SIG-M5 treated with dmso at 0.1 percent for 504 hours (cell line): ENCODE measurements at regions not wholly inside any gene's neighbourhood (a gene's known extent, or its start where the extent isn't known, plus 50 kb on each side); places are given as distances from the start of the nearest gene placed in this dataset.

Experiments used
- DNase-seq: peaks from one replicate; lab custom pipeline; 2025; ENCODE audit not compliant: unreplicated experiment; lab: John Stamatoyannopoulos, UW

- no peak for DNase-seq
These were observed 124.7 kb upstream of the CTBP2 start for GRCh38 chr10:125284875-125285597.

GRCh38 chr10:125283836-125284614 is 123.7 kb upstream of the CTBP2 start:
- DNase-seq, result no peak

- peak; percentile 4 for DNase-seq
These were observed 123.0 kb upstream of the CTBP2 start for GRCh38 chr10:125283191-125283835.

GRCh38 chr10:125281091-125281490 is 120.7 kb upstream of the CTBP2 start:
- no peak for DNase-seq

- DNase-seq, result no peak
These were observed 115.8 kb upstream of the CTBP2 start for GRCh38 chr10:125276133-125276532.

- DNase-seq, result no peak
These were observed 114.6 kb upstream of the CTBP2 start for GRCh38 chr10:125274961-125275360.

- DNase-seq, result no peak
These were observed 112.7 kb upstream of the CTBP2 start for GRCh38 chr10:125273023-125273422.

GRCh38 chr10:125269716-125270115 is 109.4 kb upstream of the CTBP2 start:
- no peak for DNase-seq

- no peak for DNase-seq
These were observed 106.6 kb upstream of the CTBP2 start for GRCh38 chr10:125266966-125267365.

GRCh38 chr10:125266541-125266940 is 106.2 kb upstream of the CTBP2 start:
- no peak for DNase-seq

GRCh38 chr10:125265579-125265955 is 105.2 kb upstream of the CTBP2 start:
- DNase-seq, result no peak

- DNase-seq, result no peak
These were observed 104.6 kb upstream of the CTBP2 start for GRCh38 chr10:125264757-125265578.

GRCh38 chr10:125264091-125264490 is 103.7 kb upstream of the CTBP2 start:
- no peak for DNase-seq

- DNase-seq, result no peak
These were observed 103.2 kb upstream of the CTBP2 start for GRCh38 chr10:125263551-125263950.

GRCh38 chr10:125262920-125263319 is 102.6 kb upstream of the CTBP2 start:
- no peak for DNase-seq

- DNase-seq, result no peak
These were observed 102.0 kb upstream of the CTBP2 start for GRCh38 chr10:125262409-125262808.

GRCh38 chr10:125261491-125262186 is 101.3 kb upstream of the CTBP2 start:
- DNase-seq, result no peak

- no peak for DNase-seq
These were observed 99.9 kb upstream of the CTBP2 start for GRCh38 chr10:125260260-125260659.

- DNase-seq, result no peak
These were observed 99.3 kb upstream of the CTBP2 start for GRCh38 chr10:125259651-125260050.

- no peak for DNase-seq
These were observed 98.3 kb upstream of the CTBP2 start for GRCh38 chr10:125258676-125259075.
